ENCODE measurements at regions not wholly inside any gene's neighbourhood (a gene's known extent, or its start where the extent isn't known, plus 50 kb on each side); places are given as distances from the start of the nearest gene placed in this dataset.

DNA sequence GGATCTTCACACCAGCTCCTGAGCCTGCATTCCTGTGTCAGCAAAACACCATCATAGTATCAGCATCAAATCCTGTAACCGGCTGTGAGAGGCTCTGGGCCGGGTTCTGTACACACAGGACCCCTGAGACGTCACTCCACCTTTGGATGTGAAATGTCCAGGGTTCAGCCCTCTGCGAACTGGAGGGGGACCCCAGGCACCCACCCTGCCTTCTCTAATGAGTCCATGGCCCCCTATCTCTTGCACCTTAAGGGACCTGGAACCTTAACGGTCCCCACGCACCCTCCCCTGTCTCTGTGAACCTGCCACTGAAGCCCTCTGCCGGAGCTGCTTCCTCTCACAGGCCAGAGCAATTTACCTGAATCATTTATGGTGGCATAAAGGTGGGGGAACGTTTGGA, 257.8 kb downstream of the NPHP4 start:
- TF ChIP-seq, protein P1, sequence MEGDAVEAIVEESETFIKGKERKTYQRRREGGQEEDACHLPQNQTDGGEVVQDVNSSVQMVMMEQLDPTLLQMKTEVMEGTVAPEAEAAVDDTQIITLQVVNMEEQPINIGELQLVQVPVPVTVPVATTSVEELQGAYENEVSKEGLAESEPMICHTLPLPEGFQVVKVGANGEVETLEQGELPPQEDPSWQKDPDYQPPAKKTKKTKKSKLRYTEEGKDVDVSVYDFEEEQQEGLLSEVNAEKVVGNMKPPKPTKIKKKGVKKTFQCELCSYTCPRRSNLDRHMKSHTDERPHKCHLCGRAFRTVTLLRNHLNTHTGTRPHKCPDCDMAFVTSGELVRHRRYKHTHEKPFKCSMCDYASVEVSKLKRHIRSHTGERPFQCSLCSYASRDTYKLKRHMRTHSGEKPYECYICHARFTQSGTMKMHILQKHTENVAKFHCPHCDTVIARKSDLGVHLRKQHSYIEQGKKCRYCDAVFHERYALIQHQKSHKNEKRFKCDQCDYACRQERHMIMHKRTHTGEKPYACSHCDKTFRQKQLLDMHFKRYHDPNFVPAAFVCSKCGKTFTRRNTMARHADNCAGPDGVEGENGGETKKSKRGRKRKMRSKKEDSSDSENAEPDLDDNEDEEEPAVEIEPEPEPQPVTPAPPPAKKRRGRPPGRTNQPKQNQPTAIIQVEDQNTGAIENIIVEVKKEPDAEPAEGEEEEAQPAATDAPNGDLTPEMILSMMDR (IDR thresholded peaks at IDR 0.05), result no peak
- no peak for TF ChIP-seq POLR2A (IDR thresholded peaks at IDR 0.05)

Measured in heart left ventricle (tissue), 13 donors.